Keratinocyte (primary cell): ENCODE measurements at regions not wholly inside any gene's neighbourhood (a gene's known extent, or its start where the extent isn't known, plus 50 kb on each side); places are given as distances from the start of the nearest gene placed in this dataset.

Experiments
- DNase-seq: peaks from one replicate; pipeline ENCODE4 v3.0.0-alpha.2; 2011; ENCODE audit warnings: low read depth, missing footprints, low spot score
- FAIRE-seq: peaks from 2 replicates; lab custom pipeline; 2011; peaks lifted over from hg19 to GRCh38; lab: Jason Lieb, UNC
- H2AFZ ChIP-seq: 2 replicates; pipeline ENCODE4 v1.6.0; 2012; ENCODE audit warnings: low read length, control low read depth, inconsistent platforms; ENCODE audit not compliant: control insufficient read depth
- H3K27ac ChIP-seq: 2 replicates; pipeline ENCODE4 v1.5.1; 2011; ENCODE audit warnings: low read length; ENCODE audit not compliant: control insufficient read depth, insufficient read depth
- H3K27me3 ChIP-seq: 3 replicates; pipeline ENCODE4 v1.6.0; 2011; ENCODE audit warnings: low read length; ENCODE audit not compliant: control insufficient read depth, insufficient read depth; ENCODE audit errors: extremely low read depth
- H3K36me3 ChIP-seq, 2 experiments: 2 replicates in 1 of 2; 3 replicates in 1 of 2; pipeline ENCODE4 v1.5.1; 2011; ENCODE audit warnings: low read length in 2 of 2, mild to moderate bottlenecking in 1 of 2; ENCODE audit not compliant: control insufficient read depth in 2 of 2, insufficient read depth in 2 of 2; ENCODE audit errors: extremely low read depth in 1 of 2
- H3K4me1 ChIP-seq: 3 replicates; pipeline ENCODE4 v1.5.1; 2011; ENCODE audit warnings: low read length; ENCODE audit not compliant: control insufficient read depth, insufficient read depth; ENCODE audit errors: extremely low read depth
- H3K4me2 ChIP-seq: 3 replicates; pipeline ENCODE4 v1.6.0; 2011; ENCODE audit warnings: low read depth, low read length; ENCODE audit not compliant: control insufficient read depth, insufficient read depth; ENCODE audit errors: extremely low read depth
- H3K4me3 ChIP-seq, 3 experiments: fragments of 200-600 bp in 1 of 3; sonication (generic) in 1 of 3; 2 replicates in 2 of 3; 3 replicates in 1 of 3; pipeline ENCODE4 v1.5.1; 2011 to 2016; ENCODE audit warnings: low read length in 3 of 3, mild to moderate bottlenecking in 3 of 3, control low read depth in 2 of 3, inconsistent platforms in 1 of 3, low read depth in 1 of 3, mixed read lengths in 1 of 3, mixed run types in 1 of 3, moderate library complexity in 1 of 3; ENCODE audit not compliant: control insufficient read depth in 2 of 3, insufficient read depth in 2 of 3; ENCODE audit errors: extremely low read depth in 1 of 3
- H3K79me2 ChIP-seq: 2 replicates; pipeline ENCODE4 v1.6.0; 2012; ENCODE audit warnings: low read length; ENCODE audit not compliant: control insufficient read depth, insufficient read depth
- H3K9ac ChIP-seq: 3 replicates; pipeline ENCODE4 v1.6.0; 2011; ENCODE audit warnings: low read length; ENCODE audit not compliant: control insufficient read depth, insufficient read depth; ENCODE audit errors: extremely low read depth
- H3K9me1 ChIP-seq: 3 replicates; pipeline ENCODE4 v1.6.0; 2011; ENCODE audit warnings: low read length; ENCODE audit not compliant: control insufficient read depth, insufficient read depth; ENCODE audit errors: extremely low read depth
- H3K9me3 ChIP-seq: 2 replicates; pipeline ENCODE4 v1.5.1; 2012; ENCODE audit warnings: low read depth, low read length; ENCODE audit not compliant: control insufficient read depth
- H4K20me1 ChIP-seq: 3 replicates; pipeline ENCODE4 v1.6.0; 2011; ENCODE audit warnings: low read length; ENCODE audit not compliant: control insufficient read depth, insufficient read depth; ENCODE audit errors: extremely low read depth
- CTCF ChIP-seq, 3 experiments: IDR thresholded peaks in 1 of 3; conservative IDR thresholded peaks in 1 of 3; optimal IDR thresholded peaks in 1 of 3; 2 replicates in 2 of 3; 3 replicates in 1 of 3; pipeline versions ENCODE3 to v1.5.1; 2011; ENCODE audit warnings: low read length in 3 of 3, mild to moderate bottlenecking in 3 of 3, moderate library complexity in 2 of 3, control low read depth in 1 of 3, inconsistent platforms in 1 of 3; ENCODE audit not compliant: insufficient read depth in 2 of 3; ENCODE audit errors: extremely low read depth in 1 of 3
- EZH2 ChIP-seq: IDR thresholded peaks from one replicate; pipeline ENCODE4 v1.6.1; 2012; ENCODE audit warnings: inconsistent platforms, mild to moderate bottlenecking, low read length, moderate library complexity
- dilution Hi-C: fragments of 300-500 bp; cut with MboI; formaldehyde crosslinking; loops from one replicate; pipeline ENCODE4 v1.7.0; 2020; ENCODE audit warnings: low sequenced_read_pairs; ENCODE audit not compliant: extremely low pct_ligation_motif_present

- no peaks in the 10 kb centered on the region for H3K27me3 ChIP-seq
- no peak overlapping the region for H3K27ac ChIP-seq
- no peak overlapping the region for H3K4me3 ChIP-seq
- H3K9me3 ChIP-seq, result no peaks in the 10 kb centered on the region
- FAIRE-seq (no peak), DNase-seq (no peak)
- H3K4me1 ChIP-seq, result no peaks in the 10 kb centered on the region
- dilution Hi-C loops, result no loop called here
- no peaks in the 10 kb centered on the region for H3K9me1 ChIP-seq
- no peaks in the 10 kb centered on the region for H4K20me1 ChIP-seq
- H2AFZ ChIP-seq, result no peak overlapping the region
- no peak for TF ChIP-seq EZH2
- H3K4me2 ChIP-seq, result no peak overlapping the region
- no peak overlapping the region for H3K9ac ChIP-seq
- no peaks in the 10 kb centered on the region for H3K79me2 ChIP-seq
- no peaks in the 10 kb centered on the region for H3K36me3 ChIP-seq
Observed at GRCh38 chr18:38575023-38575422, 1009.4 kb upstream of the CELF4 start.

- Histone ChIP-seq H3K27me3 (no peaks in the 10 kb centered on the region), H3K9ac (no peak overlapping the region), H3K9me3 (no peaks in the 10 kb centered on the region), H3K27ac (no peak overlapping the region), H3K9me1 (no peaks in the 10 kb centered on the region), H3K36me3 (no peaks in the 10 kb centered on the region), H4K20me1 (no peaks in the 10 kb centered on the region), H3K4me3 (no peak overlapping the region), H3K79me2 (no peaks in the 10 kb centered on the region), H3K4me2 (no peak overlapping the region), H3K4me1 (no peaks in the 10 kb centered on the region), H2AFZ (no peak overlapping the region)
- FAIRE-seq, result no peak
- dilution Hi-C loops, result no loop called here
- TF ChIP-seq EZH2 (no peak), CTCF (optimal IDR thresholded peaks at IDR 0.05 in 1 of 3, IDR thresholded peaks at IDR 0.05 in 1 of 3, conservative IDR thresholded peaks at IDR 0.05 in 1 of 3; ENCODE audit: extremely low read depth in 1 of 3, insufficient read depth in 2 of 3, low read length in 3 of 3) (no peak)
- no peak for DNase-seq
Observed at GRCh38 chr18:38572554-38573111, 1007.0 kb upstream of the CELF4 start.

DNA sequence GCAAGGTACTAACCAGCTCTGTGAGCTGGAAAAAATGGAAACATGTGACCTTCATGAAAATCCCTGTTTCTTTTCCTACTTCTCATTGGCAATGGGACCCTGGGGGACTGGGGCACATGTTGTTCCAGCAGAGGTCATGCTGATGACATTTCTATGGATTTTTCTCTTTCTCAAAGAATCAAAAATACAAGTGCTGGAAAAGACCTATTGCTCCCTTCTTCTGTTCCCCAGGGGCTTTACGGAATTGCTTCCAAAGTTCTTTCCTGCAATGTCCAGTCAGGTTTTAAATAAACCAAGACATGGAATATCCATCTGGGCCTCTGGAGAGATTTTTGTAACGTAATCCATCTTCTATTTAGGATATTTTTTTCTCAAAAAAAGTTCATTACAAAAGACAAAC lies 1006.1 kb upstream of the CELF4 start:
- FAIRE-seq, result no peak
- no peaks in the 10 kb centered on the region for H3K9me1 ChIP-seq
- dilution Hi-C loops, result no loop called here

More for the DNA sequence above, 1006.1 kb upstream of the CELF4 start:
- H3K9me3 ChIP-seq, result no peaks in the 10 kb centered on the region
- no peak overlapping the region for H3K4me2 ChIP-seq
- H3K4me3 ChIP-seq, result no peak overlapping the region
- no peak for DNase-seq
- TF ChIP-seq CTCF (optimal IDR thresholded peaks at IDR 0.05 in 1 of 3, IDR thresholded peaks at IDR 0.05 in 1 of 3, conservative IDR thresholded peaks at IDR 0.05 in 1 of 3; ENCODE audit: extremely low read depth in 1 of 3, insufficient read depth in 2 of 3, low read length in 3 of 3) (no peak), EZH2 (no peak)
- no peaks in the 10 kb centered on the region for H3K79me2 ChIP-seq
- no peaks in the 10 kb centered on the region for H3K27me3 ChIP-seq
- H3K36me3 ChIP-seq, result no peaks in the 10 kb centered on the region
- H3K9ac ChIP-seq, result no peak overlapping the region
- no peaks in the 10 kb centered on the region for H4K20me1 ChIP-seq
- no peak overlapping the region for H3K27ac ChIP-seq
- no peak overlapping the region for H2AFZ ChIP-seq
- H3K4me1 ChIP-seq, result no peaks in the 10 kb centered on the region
